HepG2 (cell line): ENCODE measurements at regions not wholly inside any gene's neighbourhood (a gene's known extent, or its start where the extent isn't known, plus 50 kb on each side); places are given as distances from the start of the nearest gene placed in this dataset.

Experiments used
- ATAC-seq: fragments of 200-7000 bp; cut with Tn5 transposase; 3 replicates; pipeline ENCODE4 v1.9.1; 2020; ENCODE audit warnings: mild to moderate bottlenecking, moderate library complexity
- BruUV-seq: library from RNA; stranded (reverse); fragments of 400-500 nt; replicated peaks from 2 replicates; lab custom pipeline; 2021; lab: Mats Ljungman, UMichigan
- CTCF ChIA-PET: fragments of 300-600 bp; formaldehyde crosslinking; extraction: SDS; loops from one replicate; lab custom pipeline; 2021; ENCODE audit warnings: low total read pairs, inconsistent platforms, low intra/inter-chr PET ratio; lab: Yijun Ruan, JAX
- POLR2A ChIA-PET: fragments of 350-600 bp; sonication (Branson Sonifier 250); formaldehyde crosslinking; loops from one replicate; lab custom pipeline; 2020; ENCODE audit warnings: antibody characterized with exemption, inconsistent platforms; lab: Yijun Ruan, JAX
- DNase-seq: peaks from one replicate; pipeline ENCODE4 v3.0.0-alpha.2; 2015; ENCODE audit warnings: low spot score
- FAIRE-seq: peaks from 3 replicates; lab custom pipeline; 2011; peaks lifted over from hg19 to GRCh38; lab: Jason Lieb, UNC
- H2AFZ ChIP-seq: one replicate; pipeline ENCODE4 v1.6.1; 2011; ENCODE audit warnings: low read length, inconsistent platforms
- H3K27ac ChIP-seq: fragments of 300-600 bp; 3 replicates; pipeline ENCODE4 v1.8.0; 2011; ENCODE audit warnings: mixed run types, mild to moderate bottlenecking, mixed read lengths, low read length, inconsistent platforms; ENCODE audit not compliant: insufficient read depth; ENCODE audit errors: extremely low read length
- H3K27me3 ChIP-seq, 2 experiments: fragments of 200-600 bp in 1 of 2; 2 replicates in 1 of 2; 3 replicates in 1 of 2; pipeline versions ENCODE4 v1.6.0 to v1.8.0; 2011; ENCODE audit warnings: low read length in 2 of 2, mild to moderate bottlenecking in 2 of 2, moderate library complexity in 2 of 2, inconsistent platforms in 1 of 2; ENCODE audit not compliant: insufficient read depth in 2 of 2, control insufficient read depth in 1 of 2
- H3K36me3 ChIP-seq, 2 experiments: fragments of 200-600 bp in 1 of 2; replicated peaks in 1 of 2; 2 replicates in 1 of 2; 3 replicates in 1 of 2; pipeline versions ENCODE4 v1.5.1 to v1.8.0; 2011; ENCODE audit warnings: low read length in 2 of 2, inconsistent platforms in 1 of 2; ENCODE audit not compliant: insufficient read depth in 2 of 2, control insufficient read depth in 1 of 2
- H3K4me1 ChIP-seq: 2 replicates; pipeline ENCODE4 v1.5.1; 2012; ENCODE audit warnings: low read length, inconsistent platforms; ENCODE audit not compliant: insufficient read depth
- H3K4me2 ChIP-seq: 2 replicates; pipeline ENCODE4 v1.6.0; 2011; ENCODE audit warnings: low read depth, low read length, inconsistent platforms
- H3K4me3 ChIP-seq, 3 experiments: fragments of 200-600 bp in 1 of 3; sonication (generic), shearing (Covaris generic) in 1 of 3; replicated peaks in 1 of 3; 2 replicates each; pipeline ENCODE4 v1.5.1; 2011 to 2016; ENCODE audit warnings: low read length in 3 of 3, inconsistent platforms in 2 of 3, low read depth in 2 of 3, mild to moderate bottlenecking in 2 of 3, control low read depth in 1 of 3, mixed read lengths in 1 of 3; ENCODE audit not compliant: insufficient read depth in 1 of 3
- H3K79me2 ChIP-seq: one replicate; pipeline ENCODE4 v1.6.1; 2011; ENCODE audit warnings: low read length, inconsistent platforms; ENCODE audit not compliant: insufficient read depth
- H3K9ac ChIP-seq: 2 replicates; pipeline ENCODE4 v1.6.0; 2011; ENCODE audit warnings: mild to moderate bottlenecking, low read depth, low read length, inconsistent platforms; ENCODE audit not compliant: insufficient read depth
- H3K9me3 ChIP-seq: 2 replicates; pipeline ENCODE4 v1.5.1; 2012; ENCODE audit warnings: mild to moderate bottlenecking, low read length
- H4K20me1 ChIP-seq: 2 replicates; pipeline ENCODE4 v1.6.0; 2011; ENCODE audit warnings: inconsistent platforms, mild to moderate bottlenecking, low read length, moderate library complexity; ENCODE audit not compliant: insufficient read depth
- AGO1 ChIP-seq: fragments of 200-400 bp; formaldehyde crosslinking; IDR thresholded peaks from 2 replicates; pipeline ENCODE4 v1.6.1; 2017; ENCODE audit warnings: mild to moderate bottlenecking, low read depth, low read length, moderate library complexity; ENCODE audit not compliant: poor library complexity, severe bottlenecking
- ATF2 ChIP-seq: sonication (generic); formaldehyde crosslinking; IDR thresholded peaks from 2 replicates; pipeline ENCODE4 v1.4.0; 2020; ENCODE audit warnings: missing genetic modification reagents
- DPF2 ChIP-seq: sonication (generic); formaldehyde crosslinking; IDR thresholded peaks from 2 replicates; pipeline ENCODE4 v1.4.0; 2020; ENCODE audit warnings: mild to moderate bottlenecking, low read depth, missing genetic modification reagents, borderline replicate concordance
- ERF ChIP-seq: IDR thresholded peaks from 2 replicates; pipeline ENCODE4 v1.6.1; 2018; ENCODE audit warnings: missing biosample characterization, missing genetic modification reagents
- ETV5 ChIP-seq: IDR thresholded peaks from 2 replicates; pipeline ENCODE4 v1.6.1; 2018; ENCODE audit warnings: missing biosample characterization, missing genetic modification reagents, inconsistent platforms, borderline replicate concordance
- FOXA3 ChIP-seq: IDR thresholded peaks from 2 replicates; pipeline ENCODE4 v1.6.1; 2016; ENCODE audit warnings: missing genetic modification reagents, missing compliant biosample characterization
- GFI1 ChIP-seq: sonication (generic); formaldehyde crosslinking; IDR thresholded peaks from 2 replicates; pipeline ENCODE4 v1.5.0; 2020; ENCODE audit warnings: missing genetic modification reagents, mild to moderate bottlenecking, borderline replicate concordance
- HMGA1 ChIP-seq: sonication (generic); formaldehyde crosslinking; conservative IDR thresholded peaks from 2 replicates; pipeline ENCODE4 v1.4.0; 2020; ENCODE audit warnings: missing genetic modification reagents
- HOXA7 ChIP-seq: sonication (generic); formaldehyde crosslinking; IDR thresholded peaks from 2 replicates; pipeline ENCODE4 v1.8.1; 2022; ENCODE audit warnings: mild to moderate bottlenecking, missing genetic modification reagents, moderate library complexity
- MXI1 ChIP-seq: IDR thresholded peaks from 3 replicates; pipeline ENCODE4 v1.6.1; 2012; ENCODE audit warnings: low read depth, low read length, inconsistent platforms, borderline replicate concordance
- PRDM15 ChIP-seq: sonication (generic); formaldehyde crosslinking; IDR thresholded peaks from 2 replicates; pipeline ENCODE4 v1.4.0; 2020; ENCODE audit warnings: missing genetic modification reagents
- RBAK ChIP-seq: sonication (generic); formaldehyde crosslinking; IDR thresholded peaks from 2 replicates; pipeline ENCODE4 v1.5.1; 2020; ENCODE audit warnings: mild to moderate bottlenecking, missing genetic modification reagents
- SP140L ChIP-seq: sonication (generic); formaldehyde crosslinking; IDR thresholded peaks from 2 replicates; pipeline ENCODE4 v1.4.0; 2020; ENCODE audit warnings: missing genetic modification reagents, borderline replicate concordance
- SP5 ChIP-seq: IDR thresholded peaks from 2 replicates; pipeline ENCODE4 v1.6.1; 2016; ENCODE audit warnings: low read depth, borderline replicate concordance
- TCF12 ChIP-seq, 2 experiments: fragments of 450-650 bp in 1 of 2; sonication (generic) in 1 of 2; formaldehyde crosslinking in 1 of 2; IDR thresholded peaks; 2 replicates each; pipeline versions ENCODE4 v1.6.1 to v1.8.0; 2017 to 2022; ENCODE audit warnings: antibody characterized with exemption in 1 of 2, mild to moderate bottlenecking in 1 of 2, missing genetic modification reagents in 1 of 2, moderate library complexity in 1 of 2
- ZNF282 ChIP-seq: fragments of 450-650 bp; IDR thresholded peaks from 2 replicates; pipeline ENCODE4 v1.6.1; 2018; ENCODE audit not compliant: partially characterized antibody
- WGBS: methylation state at CpG from one replicate; pipeline ENCODE4 v1.1.6; 2017; ENCODE audit warnings: low lambda C conversion rate; 5-methylcytosine and 5-hydroxymethylcytosine counted together
- in situ Hi-C: cut with HindIII; loops from 2 replicates; pipeline ENCODE4 v1.10.0; 2017; ENCODE audit warnings: low pct_unique_long_range_greater_than_20kb; ENCODE audit not compliant: extremely low pct_ligation_motif_present
- intact Hi-C: fragments of 100-400 bp; cut with micrococcal nuclease; formaldehyde crosslinking; loops from one replicate; pipeline ENCODE4 v1.10.0; 2022; ENCODE audit not compliant: unreplicated experiment

- Histone ChIP-seq H3K4me1 (no peaks in the 10 kb centered on the region), H3K27ac (no peak overlapping the region), H3K9ac (no peak overlapping the region), H3K4me3 (no peak overlapping the region), H2AFZ (no peak overlapping the region), H3K36me3 (no peaks in the 10 kb centered on the region), H3K9me3 (no peaks in the 10 kb centered on the region), H3K4me2 (no peak overlapping the region), H3K79me2 (no peaks in the 10 kb centered on the region), H3K27me3 (no peaks in the 10 kb centered on the region), H4K20me1 (no peaks in the 10 kb centered on the region)
- 25% methylated on average over 1 of the region's 1 CpG for WGBS
- ChIA-PET CTCF (no interaction called here), POLR2A (no interaction called here)
- no peak for ATAC-seq
- no peak for FAIRE-seq
- intact Hi-C loops (no loop called here), in situ Hi-C loops (no loop called here)
- TF ChIP-seq SP5: no peak
- TF ChIP-seq DPF2 (CRISPR knock-in tag): no peak
- no peak for TF ChIP-seq ZNF282
- TF ChIP-seq HMGA1 (CRISPR knock-in tag): no peak
- no peak for TF ChIP-seq PRDM15
- no peak for TF ChIP-seq ERF (CRISPR knock-in tag)
- TF ChIP-seq AGO1: no peak
- TF ChIP-seq RBAK (CRISPR knock-in tag): no peak
- TF ChIP-seq SP140L (CRISPR knock-in tag): no peak
- no peak for TF ChIP-seq FOXA3 (CRISPR knock-in tag)
- TF ChIP-seq HOXA7: no peak
- TF ChIP-seq MXI1: no peak
- TF ChIP-seq TCF12 (IDR thresholded peaks at IDR 0.05): no peak
- no peak for TF ChIP-seq TCF12 (CRISPR knock-in tag; IDR thresholded peaks at IDR 0.05)
- no peak for TF ChIP-seq ETV5 (CRISPR knock-in tag)
- TF ChIP-seq ATF2: no peak
- TF ChIP-seq GFI1 (CRISPR knock-in tag): no peak
- no peak for DNase-seq
- no TSS peak for BruUV-seq
Measured at GRCh38 chr18:68447286-68447685, 267.6 kb downstream of the TMX3 start.
